Ishikawa (cell line): ENCODE measurements at regions not wholly inside any gene's neighbourhood (a gene's known extent, or its start where the extent isn't known, plus 50 kb on each side); places are given as distances from the start of the nearest gene placed in this dataset.

Experiments used
- CEBPB ChIP-seq: IDR thresholded peaks from 2 replicates; pipeline ENCODE4 v1.6.1; 2012
- CREB1 ChIP-seq: IDR thresholded peaks from 2 replicates; pipeline ENCODE4 v1.6.1; 2012; ENCODE audit warnings: low read depth
- EGR1 ChIP-seq: IDR thresholded peaks from 2 replicates; pipeline ENCODE4 v1.6.1; 2012
- EP300 ChIP-seq: IDR thresholded peaks from 2 replicates; pipeline ENCODE4 v1.6.1; 2012; ENCODE audit warnings: borderline replicate concordance
- FOXM1 ChIP-seq: IDR thresholded peaks from 2 replicates; pipeline ENCODE4 v1.6.1; 2012; ENCODE audit warnings: low read depth, borderline replicate concordance
- NFIC ChIP-seq: IDR thresholded peaks from 2 replicates; pipeline ENCODE4 v1.6.1; 2012
- RAD21 ChIP-seq: IDR thresholded peaks from 2 replicates; pipeline ENCODE4 v1.6.1; 2012; ENCODE audit warnings: low read depth
- TAF1 ChIP-seq: IDR thresholded peaks from 2 replicates; pipeline ENCODE4 v1.6.1; 2012; ENCODE audit warnings: low read depth, mild to moderate bottlenecking
- TCF12 ChIP-seq: IDR thresholded peaks from 2 replicates; pipeline ENCODE4 v1.6.1; 2012; ENCODE audit warnings: low read depth
- TEAD4 ChIP-seq: IDR thresholded peaks from 2 replicates; pipeline ENCODE4 v1.6.1; 2012
- USF1 ChIP-seq: IDR thresholded peaks from 2 replicates; pipeline ENCODE4 v1.6.1; 2012
- YY1 ChIP-seq: IDR thresholded peaks from 2 replicates; pipeline ENCODE4 v1.6.1; 2012; ENCODE audit warnings: low read depth
- ZBTB7A ChIP-seq: IDR thresholded peaks from 2 replicates; pipeline ENCODE4 v1.6.1; 2012; ENCODE audit warnings: low read depth
- TF ChIP-seq, protein P1 (sequence below): IDR thresholded peaks from 2 replicates; pipeline ENCODE4 v1.6.1; 2012; ENCODE audit warnings: low read depth, mild to moderate bottlenecking
- TF ChIP-seq, protein P2 (sequence below): IDR thresholded peaks from 2 replicates; pipeline ENCODE4 v1.6.1; 2012

DNA sequence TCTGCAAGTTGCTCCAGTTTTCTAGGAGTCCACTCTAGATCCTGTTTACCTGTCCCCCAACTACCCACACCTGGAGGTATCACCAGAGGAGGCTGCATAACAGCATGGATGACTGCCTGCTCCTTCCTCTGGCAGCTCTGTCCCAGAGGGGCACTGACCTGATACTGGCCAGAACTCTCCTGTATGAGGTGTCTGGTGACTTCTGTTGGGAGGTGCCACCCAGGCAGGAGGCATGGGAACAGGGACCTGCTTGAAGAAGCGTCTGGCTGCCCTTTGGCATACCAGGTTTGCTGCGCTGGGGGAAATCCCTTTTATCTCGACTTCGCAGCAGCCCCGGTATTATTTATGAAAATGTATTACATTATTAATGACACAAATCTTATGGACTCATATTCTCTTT, 1163.6 kb downstream of the NSUN3 start:
- no peak for TF ChIP-seq CEBPB
- no peak for TF ChIP-seq RAD21
- TF ChIP-seq, protein P1, sequence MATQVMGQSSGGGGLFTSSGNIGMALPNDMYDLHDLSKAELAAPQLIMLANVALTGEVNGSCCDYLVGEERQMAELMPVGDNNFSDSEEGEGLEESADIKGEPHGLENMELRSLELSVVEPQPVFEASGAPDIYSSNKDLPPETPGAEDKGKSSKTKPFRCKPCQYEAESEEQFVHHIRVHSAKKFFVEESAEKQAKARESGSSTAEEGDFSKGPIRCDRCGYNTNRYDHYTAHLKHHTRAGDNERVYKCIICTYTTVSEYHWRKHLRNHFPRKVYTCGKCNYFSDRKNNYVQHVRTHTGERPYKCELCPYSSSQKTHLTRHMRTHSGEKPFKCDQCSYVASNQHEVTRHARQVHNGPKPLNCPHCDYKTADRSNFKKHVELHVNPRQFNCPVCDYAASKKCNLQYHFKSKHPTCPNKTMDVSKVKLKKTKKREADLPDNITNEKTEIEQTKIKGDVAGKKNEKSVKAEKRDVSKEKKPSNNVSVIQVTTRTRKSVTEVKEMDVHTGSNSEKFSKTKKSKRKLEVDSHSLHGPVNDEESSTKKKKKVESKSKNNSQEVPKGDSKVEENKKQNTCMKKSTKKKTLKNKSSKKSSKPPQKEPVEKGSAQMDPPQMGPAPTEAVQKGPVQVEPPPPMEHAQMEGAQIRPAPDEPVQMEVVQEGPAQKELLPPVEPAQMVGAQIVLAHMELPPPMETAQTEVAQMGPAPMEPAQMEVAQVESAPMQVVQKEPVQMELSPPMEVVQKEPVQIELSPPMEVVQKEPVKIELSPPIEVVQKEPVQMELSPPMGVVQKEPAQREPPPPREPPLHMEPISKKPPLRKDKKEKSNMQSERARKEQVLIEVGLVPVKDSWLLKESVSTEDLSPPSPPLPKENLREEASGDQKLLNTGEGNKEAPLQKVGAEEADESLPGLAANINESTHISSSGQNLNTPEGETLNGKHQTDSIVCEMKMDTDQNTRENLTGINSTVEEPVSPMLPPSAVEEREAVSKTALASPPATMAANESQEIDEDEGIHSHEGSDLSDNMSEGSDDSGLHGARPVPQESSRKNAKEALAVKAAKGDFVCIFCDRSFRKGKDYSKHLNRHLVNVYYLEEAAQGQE: no peak
- TF ChIP-seq, protein P2, sequence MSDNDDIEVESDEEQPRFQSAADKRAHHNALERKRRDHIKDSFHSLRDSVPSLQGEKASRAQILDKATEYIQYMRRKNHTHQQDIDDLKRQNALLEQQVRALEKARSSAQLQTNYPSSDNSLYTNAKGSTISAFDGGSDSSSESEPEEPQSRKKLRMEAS: no peak
- TF ChIP-seq CREB1: no peak
- no peak for TF ChIP-seq TCF12
- TF ChIP-seq TEAD4: no peak
- TF ChIP-seq FOXM1: no peak
- TF ChIP-seq ZBTB7A: no peak
- TF ChIP-seq EP300: no peak
- TF ChIP-seq EGR1: no peak
- no peak for TF ChIP-seq YY1
- no peak for TF ChIP-seq TAF1
- TF ChIP-seq USF1: no peak

DNA sequence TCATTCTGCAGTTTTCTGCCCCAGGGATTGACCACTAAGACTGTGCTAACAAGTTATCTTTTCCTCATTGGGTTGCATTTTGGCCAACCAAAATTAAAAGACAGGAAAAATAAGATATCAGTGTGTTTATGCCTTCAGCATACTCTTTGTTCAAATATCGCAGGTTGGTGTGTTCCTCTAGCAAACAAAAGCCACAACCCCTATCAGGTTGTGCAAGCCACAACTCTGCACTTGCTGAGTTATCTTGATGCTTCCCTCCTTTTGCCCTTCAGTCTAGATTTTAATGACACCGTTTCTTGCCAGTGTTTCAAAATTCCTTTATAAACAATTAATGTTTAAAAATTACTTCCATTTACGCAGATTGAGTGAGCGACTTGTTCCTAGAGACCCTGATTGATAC, 1164.2 kb downstream of the NSUN3 start:
- no peak for TF ChIP-seq RAD21

- TF ChIP-seq CEBPB: no peak
- no peak for TF ChIP-seq ZBTB7A
- TF ChIP-seq USF1: no peak
- TF ChIP-seq, protein P2: no peak
- TF ChIP-seq CREB1: no peak
- no peak for TF ChIP-seq RAD21
- TF ChIP-seq EGR1: no peak
These were observed 1165.6 kb downstream of the NSUN3 start for GRCh38 chr3:95228416-95228815.

GRCh38 chr3:95235916-95236315, 1173.1 kb downstream of the NSUN3 start:
- TF ChIP-seq FOXM1: no peak
- TF ChIP-seq CEBPB: no peak
- no peak for TF ChIP-seq EGR1
- TF ChIP-seq NFIC: no peak
- no peak for TF ChIP-seq TAF1
- TF ChIP-seq, protein P1: no peak
- TF ChIP-seq, protein P2: no peak
- TF ChIP-seq RAD21: no peak
- TF ChIP-seq EP300: no peak
- no peak for TF ChIP-seq USF1
- no peak for TF ChIP-seq YY1
- no peak for TF ChIP-seq CREB1
- no peak for TF ChIP-seq TEAD4
- no peak for TF ChIP-seq ZBTB7A
- no peak for TF ChIP-seq TCF12

DNA sequence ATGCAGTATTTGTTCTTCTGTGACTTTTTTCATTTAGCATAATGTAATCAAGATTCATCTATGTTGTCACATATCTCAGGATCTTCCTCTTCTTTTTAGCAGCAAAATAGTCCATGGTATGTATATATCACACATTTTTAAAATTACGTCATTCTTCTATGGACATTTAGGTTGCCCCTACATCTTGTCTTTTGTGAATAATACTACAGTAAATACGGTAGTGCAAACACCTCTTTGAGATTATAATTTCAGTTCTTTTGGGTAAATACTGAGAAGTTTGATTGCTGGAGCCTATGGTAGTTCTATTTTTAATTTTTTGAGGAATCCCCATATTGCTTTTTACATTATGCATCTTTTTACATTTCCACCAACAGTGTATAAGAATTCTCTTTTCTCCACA, 1174.9 kb downstream of the NSUN3 start:
- TF ChIP-seq, protein P1: no peak
- TF ChIP-seq EP300 (no peak), NFIC (no peak), TEAD4 (no peak), EGR1 (no peak), ZBTB7A (no peak), CREB1 (no peak), TAF1 (no peak), YY1 (no peak), TCF12 (no peak), RAD21 (no peak)
- TF ChIP-seq, protein P2: no peak
